ENCODE measurements at regions not wholly inside any gene's neighbourhood (a gene's known extent, or its start where the extent isn't known, plus 50 kb on each side); places are given as distances from the start of the nearest gene placed in this dataset.

DNA sequence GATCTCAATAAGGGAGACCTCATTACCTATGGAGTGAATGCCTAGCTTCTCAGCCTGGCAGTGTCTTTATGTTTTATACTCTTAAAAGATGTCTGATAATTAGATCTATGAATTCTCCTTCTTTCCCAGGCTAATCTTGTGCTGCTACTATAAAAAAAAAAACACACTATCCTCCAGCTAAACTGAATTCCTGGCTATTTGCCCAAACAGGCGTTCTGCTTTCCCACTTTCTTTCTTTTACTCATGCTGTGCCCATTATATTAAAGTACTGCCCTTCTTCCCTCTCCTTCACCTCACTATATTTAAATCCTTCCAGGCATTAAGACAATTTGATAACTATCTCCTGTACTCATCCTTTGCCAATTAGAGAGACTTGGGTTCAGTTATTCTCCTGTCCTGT lies 1134.9 kb downstream of the ROBO2 start:
- H3F3A ChIP-seq (ENCODE audit: low read depth): no peaks in the 10 kb centered on the region
- no peaks in the 10 kb centered on the region for H3K9me3 ChIP-seq (ENCODE audit: insufficient read depth, low read depth, low read length)
- H3K36me3 ChIP-seq (ENCODE audit: insufficient read depth, low read length): no peaks in the 10 kb centered on the region
- H3K4me2 ChIP-seq (ENCODE audit: low read depth, low read length, poor library complexity, severe bottlenecking): no peak overlapping the region
- H2AFZ ChIP-seq (ENCODE audit: low read length): no peak overlapping the region
- TF ChIP-seq EZH2phosphoT487 (IDR thresholded peaks at IDR 0.05; ENCODE audit: borderline replicate concordance): no peak
- TF ChIP-seq, protein P1, sequence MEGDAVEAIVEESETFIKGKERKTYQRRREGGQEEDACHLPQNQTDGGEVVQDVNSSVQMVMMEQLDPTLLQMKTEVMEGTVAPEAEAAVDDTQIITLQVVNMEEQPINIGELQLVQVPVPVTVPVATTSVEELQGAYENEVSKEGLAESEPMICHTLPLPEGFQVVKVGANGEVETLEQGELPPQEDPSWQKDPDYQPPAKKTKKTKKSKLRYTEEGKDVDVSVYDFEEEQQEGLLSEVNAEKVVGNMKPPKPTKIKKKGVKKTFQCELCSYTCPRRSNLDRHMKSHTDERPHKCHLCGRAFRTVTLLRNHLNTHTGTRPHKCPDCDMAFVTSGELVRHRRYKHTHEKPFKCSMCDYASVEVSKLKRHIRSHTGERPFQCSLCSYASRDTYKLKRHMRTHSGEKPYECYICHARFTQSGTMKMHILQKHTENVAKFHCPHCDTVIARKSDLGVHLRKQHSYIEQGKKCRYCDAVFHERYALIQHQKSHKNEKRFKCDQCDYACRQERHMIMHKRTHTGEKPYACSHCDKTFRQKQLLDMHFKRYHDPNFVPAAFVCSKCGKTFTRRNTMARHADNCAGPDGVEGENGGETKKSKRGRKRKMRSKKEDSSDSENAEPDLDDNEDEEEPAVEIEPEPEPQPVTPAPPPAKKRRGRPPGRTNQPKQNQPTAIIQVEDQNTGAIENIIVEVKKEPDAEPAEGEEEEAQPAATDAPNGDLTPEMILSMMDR (conservative IDR thresholded peaks at IDR 0.05; ENCODE audit: low read length): no peak
- no peaks in the 10 kb centered on the region for H3K79me2 ChIP-seq (ENCODE audit: insufficient read depth, low read length)
- H3K9ac ChIP-seq (ENCODE audit: low read depth, low read length, poor library complexity, severe bottlenecking): no peak overlapping the region
- H3K9me2 ChIP-seq (replicated peaks; ENCODE audit: low read depth, low read length): no peaks in the 10 kb centered on the region
- no peaks in the 10 kb centered on the region for H3K4me1 ChIP-seq (ENCODE audit: insufficient read depth, low read length, poor library complexity, severe bottlenecking)
- H3K4me3 ChIP-seq (ENCODE audit: low read length, poor library complexity, severe bottlenecking): no peak overlapping the region
- no peaks in the 10 kb centered on the region for H4K20me1 ChIP-seq (ENCODE audit: insufficient read depth, low read length, poor library complexity, severe bottlenecking)
- no peaks in the 10 kb centered on the region for H3K27me3 ChIP-seq (ENCODE audit: insufficient read depth, low read length, poor library complexity, severe bottlenecking)

DNA sequence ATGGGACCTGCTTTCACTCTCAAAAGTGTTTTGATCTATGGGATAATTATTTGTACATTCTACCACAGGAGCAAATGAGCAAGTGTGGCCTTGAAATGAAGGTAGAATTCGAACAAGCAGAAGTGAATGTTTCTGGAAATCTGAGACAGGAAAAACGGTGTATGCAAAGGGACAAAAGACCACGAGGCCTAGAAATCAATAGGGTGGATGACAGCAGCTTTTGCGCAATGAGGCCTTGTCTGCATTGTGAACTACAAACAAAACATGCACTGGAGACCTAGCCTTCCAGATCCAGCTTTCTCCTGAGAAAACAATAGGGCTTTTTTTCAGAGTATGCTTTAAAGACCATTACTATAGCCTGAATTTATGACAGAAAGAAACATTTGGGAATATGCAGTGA lies 1137.0 kb downstream of the ROBO2 start:
- no peak overlapping the region for H3K9ac ChIP-seq (ENCODE audit: low read depth, low read length, poor library complexity, severe bottlenecking)
- no peaks in the 10 kb centered on the region for H3K36me3 ChIP-seq (ENCODE audit: insufficient read depth, low read length)
- TF ChIP-seq, protein P1 (conservative IDR thresholded peaks at IDR 0.05; ENCODE audit: low read length): no peak
- no peak for TF ChIP-seq EZH2phosphoT487 (IDR thresholded peaks at IDR 0.05; ENCODE audit: borderline replicate concordance)
- H3K9me2 ChIP-seq (replicated peaks; ENCODE audit: low read depth, low read length): no peaks in the 10 kb centered on the region
- no peaks in the 10 kb centered on the region for H3F3A ChIP-seq (ENCODE audit: low read depth)
- no peaks in the 10 kb centered on the region for H3K9me3 ChIP-seq (ENCODE audit: insufficient read depth, low read depth, low read length)
- no peak overlapping the region for H2AFZ ChIP-seq (ENCODE audit: low read length)
- no peaks in the 10 kb centered on the region for H3K27me3 ChIP-seq (ENCODE audit: insufficient read depth, low read length, poor library complexity, severe bottlenecking)
- no peaks in the 10 kb centered on the region for H3K79me2 ChIP-seq (ENCODE audit: insufficient read depth, low read length)
- H3K4me2 ChIP-seq (ENCODE audit: low read depth, low read length, poor library complexity, severe bottlenecking): no peak overlapping the region
- no peaks in the 10 kb centered on the region for H4K20me1 ChIP-seq (ENCODE audit: insufficient read depth, low read length, poor library complexity, severe bottlenecking)
- no peak overlapping the region for H3K4me3 ChIP-seq (ENCODE audit: low read length, poor library complexity, severe bottlenecking)
- no peaks in the 10 kb centered on the region for H3K4me1 ChIP-seq (ENCODE audit: insufficient read depth, low read length, poor library complexity, severe bottlenecking)

DNA sequence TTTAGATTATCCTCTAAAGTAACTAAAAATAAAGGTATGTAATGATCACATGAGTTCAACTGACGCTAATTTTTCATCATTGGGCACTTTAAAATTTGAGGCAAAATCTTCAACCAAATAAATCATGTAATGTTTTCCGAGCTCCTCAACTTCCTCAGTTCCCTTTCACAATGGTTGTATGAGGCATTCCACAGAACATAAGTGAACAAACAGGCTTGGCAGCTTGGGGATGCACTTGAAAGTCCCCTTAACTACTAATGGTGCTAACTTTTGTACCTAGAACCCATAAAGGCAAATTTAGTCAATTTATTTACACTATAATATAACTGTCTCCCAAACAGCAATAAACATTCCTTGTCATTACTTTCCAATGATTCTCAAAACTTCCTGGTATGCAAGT lies 1137.9 kb downstream of the ROBO2 start:
- H3K9me2 ChIP-seq (replicated peaks; ENCODE audit: low read depth, low read length): no peaks in the 10 kb centered on the region
- H2AFZ ChIP-seq (ENCODE audit: low read length): no peak overlapping the region
- H3K27me3 ChIP-seq (ENCODE audit: insufficient read depth, low read length, poor library complexity, severe bottlenecking): no peaks in the 10 kb centered on the region
- no peak for TF ChIP-seq EZH2phosphoT487 (IDR thresholded peaks at IDR 0.05; ENCODE audit: borderline replicate concordance)
- TF ChIP-seq, protein P1 (conservative IDR thresholded peaks at IDR 0.05; ENCODE audit: low read length): no peak
- no peaks in the 10 kb centered on the region for H3K9me3 ChIP-seq (ENCODE audit: insufficient read depth, low read depth, low read length)
- H3K79me2 ChIP-seq (ENCODE audit: insufficient read depth, low read length): no peaks in the 10 kb centered on the region
- no peaks in the 10 kb centered on the region for H3K36me3 ChIP-seq (ENCODE audit: insufficient read depth, low read length)
- H4K20me1 ChIP-seq (ENCODE audit: insufficient read depth, low read length, poor library complexity, severe bottlenecking): no peaks in the 10 kb centered on the region
- H3K4me2 ChIP-seq (ENCODE audit: low read depth, low read length, poor library complexity, severe bottlenecking): no peak overlapping the region
- no peak overlapping the region for H3K9ac ChIP-seq (ENCODE audit: low read depth, low read length, poor library complexity, severe bottlenecking)
- H3K4me3 ChIP-seq (ENCODE audit: low read length, poor library complexity, severe bottlenecking): no peak overlapping the region
- no peaks in the 10 kb centered on the region for H3K4me1 ChIP-seq (ENCODE audit: insufficient read depth, low read length, poor library complexity, severe bottlenecking)
- no peaks in the 10 kb centered on the region for H3F3A ChIP-seq (ENCODE audit: low read depth)
